Activated CD8-positive, alpha-beta memory T cell treated with anti-CD3 and anti-CD28 coated beads, Interleukin-2, amount 50 U/mL, for 24 hours (primary cell): ENCODE measurements at regions not wholly inside any gene's neighbourhood (a gene's known extent, or its start where the extent isn't known, plus 50 kb on each side); places are given as distances from the start of the nearest gene placed in this dataset.
"Not testable (repeated sequence)": the region's sequence is repeated elsewhere in the genome, so short reads cannot be mapped to it uniquely, and the experiment has no call there.

Experiments used
- DNase-seq: peaks from one replicate; pipeline ENCODE4 v3.0.0-alpha.2; 2020; ENCODE audit errors: extremely low read depth

DNA sequence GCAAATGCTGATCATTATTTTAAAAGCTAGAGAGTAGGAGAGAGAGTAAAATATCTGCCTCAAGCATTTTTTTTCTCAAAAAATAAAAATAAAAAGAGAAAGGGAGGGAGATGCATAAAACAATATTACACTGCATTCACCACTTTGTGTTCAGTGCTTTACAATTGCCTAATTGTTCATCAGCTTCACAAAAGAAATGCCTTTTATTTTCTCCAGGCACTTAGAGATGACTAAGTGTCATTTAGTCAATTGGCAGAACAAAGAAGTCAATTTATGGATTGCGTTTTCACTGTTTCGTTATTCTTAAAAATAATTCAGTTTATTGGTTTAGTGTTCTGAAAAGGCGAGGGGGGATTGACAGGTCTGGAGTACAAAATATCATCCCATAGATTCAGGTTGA lies 232.5 kb upstream of the CCNH start:
- no peak for DNase-seq

DNA sequence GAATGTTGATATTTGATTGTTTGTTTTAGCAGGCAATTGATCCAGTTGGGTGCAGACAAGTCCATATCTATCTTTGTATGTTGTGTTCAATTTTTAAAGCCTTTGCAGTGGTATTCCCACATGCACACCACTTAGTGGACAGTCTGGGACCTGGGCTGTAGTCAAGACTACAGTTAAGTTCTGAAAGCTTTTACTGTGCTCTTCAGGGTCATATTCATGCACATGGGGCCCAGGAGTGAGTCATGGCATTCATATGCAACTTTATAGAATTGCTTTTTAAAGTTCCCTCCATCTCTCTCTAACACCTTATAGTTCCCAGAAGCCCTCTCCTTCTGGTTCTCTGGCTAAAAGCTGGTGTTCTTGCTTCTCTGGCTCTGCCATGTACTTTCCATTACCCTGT lies 228.2 kb upstream of the CCNH start:
- no peak for DNase-seq

DNA sequence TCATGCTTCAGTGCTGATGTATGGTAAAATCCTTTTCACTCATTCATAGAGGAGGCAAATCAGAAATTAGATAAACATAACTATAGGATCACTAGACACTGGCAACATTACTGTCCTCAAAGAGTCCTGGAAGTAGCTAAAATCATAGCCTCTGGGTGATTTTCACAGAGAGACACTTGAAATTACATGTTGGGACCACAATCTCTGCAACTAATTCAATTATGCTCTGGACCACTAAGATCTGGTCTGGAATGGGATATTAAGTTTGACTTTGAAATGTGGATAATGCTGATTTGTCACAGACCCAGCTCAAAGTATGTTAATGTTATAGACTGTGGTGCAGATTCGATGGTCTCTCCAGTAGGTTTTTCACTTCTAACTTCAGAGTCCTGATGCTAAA lies 214.6 kb upstream of the CCNH start:
- DNase-seq: no peak

DNA sequence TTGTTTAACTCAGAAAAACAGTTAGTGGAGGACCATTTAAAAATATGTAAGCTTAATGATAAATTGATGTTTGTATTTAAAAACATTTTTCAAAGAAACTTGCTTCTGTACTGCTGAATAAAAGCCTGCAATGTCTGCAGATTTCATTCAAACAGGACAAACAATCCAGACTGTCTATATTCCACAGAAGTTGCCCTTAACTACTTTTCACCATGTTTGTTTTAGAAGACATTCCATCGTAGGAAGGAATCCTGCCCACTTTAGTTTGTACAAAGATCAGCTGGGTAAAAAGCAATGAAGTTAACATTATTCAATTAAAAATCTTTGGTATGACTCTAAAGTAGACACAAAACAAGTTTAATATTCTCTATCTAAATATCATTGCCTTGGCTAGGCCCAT lies 195.7 kb upstream of the CCNH start:
- DNase-seq: no peak

DNA sequence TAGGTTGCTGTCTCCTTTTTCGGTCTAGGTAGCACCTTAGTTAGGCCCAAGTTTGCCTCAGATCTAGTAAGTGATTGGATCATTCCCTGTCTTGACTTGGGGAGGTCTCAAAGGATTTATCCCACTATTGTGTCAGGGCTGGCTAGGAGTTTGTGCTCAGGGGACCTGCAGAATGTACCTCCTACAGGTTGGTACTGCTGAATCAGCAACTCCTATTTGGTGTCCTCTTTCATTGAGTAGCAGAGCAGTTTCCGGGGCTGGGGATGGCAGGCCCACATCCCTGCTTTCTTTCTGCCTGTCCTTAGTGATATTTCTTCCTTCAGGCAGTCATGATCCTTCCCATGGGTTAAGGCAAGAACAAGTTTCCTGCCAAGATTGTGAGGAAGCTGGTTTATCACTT lies 192.9 kb upstream of the CCNH start:
- DNase-seq: no peak

DNA sequence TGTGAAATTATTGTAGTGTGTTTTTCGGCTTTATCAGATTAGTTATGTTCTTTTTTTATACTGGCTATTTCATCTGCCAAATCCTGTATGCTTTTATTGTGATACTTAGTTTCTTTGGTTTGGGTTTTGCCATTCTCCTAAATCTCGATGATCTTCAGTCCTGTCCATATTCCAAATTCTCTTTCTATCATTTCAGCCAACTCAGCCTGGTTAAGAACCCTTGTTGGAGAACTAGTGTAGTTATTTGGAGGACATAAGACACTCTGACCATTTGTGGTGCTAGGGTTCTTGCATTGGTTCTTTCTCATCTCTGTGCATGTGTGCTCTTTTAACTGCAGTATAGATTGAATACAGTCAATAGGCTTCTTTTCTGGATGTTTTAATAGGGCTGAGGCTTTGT lies 187.0 kb upstream of the CCNH start:
- no peak for DNase-seq

DNA sequence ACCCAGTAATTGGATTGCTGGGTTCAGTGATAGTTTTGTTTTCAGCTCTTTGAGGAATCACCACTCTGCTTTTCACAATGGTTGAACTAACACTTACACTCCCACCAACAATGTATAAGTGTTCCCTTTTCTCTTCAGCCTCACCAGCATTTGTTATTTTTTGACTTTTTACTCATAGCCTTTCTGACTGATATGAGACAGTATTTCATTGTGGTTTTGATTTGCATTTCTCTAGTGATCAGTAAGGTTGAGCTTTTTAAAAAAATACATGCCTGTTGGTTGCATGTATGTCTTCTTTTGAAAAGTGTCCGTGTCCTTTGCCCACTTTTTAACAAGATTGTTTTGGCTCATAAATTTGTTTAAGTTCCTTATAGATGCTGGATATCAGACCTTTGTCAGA lies 185.7 kb upstream of the CCNH start:
- DNase-seq: no peak

DNA sequence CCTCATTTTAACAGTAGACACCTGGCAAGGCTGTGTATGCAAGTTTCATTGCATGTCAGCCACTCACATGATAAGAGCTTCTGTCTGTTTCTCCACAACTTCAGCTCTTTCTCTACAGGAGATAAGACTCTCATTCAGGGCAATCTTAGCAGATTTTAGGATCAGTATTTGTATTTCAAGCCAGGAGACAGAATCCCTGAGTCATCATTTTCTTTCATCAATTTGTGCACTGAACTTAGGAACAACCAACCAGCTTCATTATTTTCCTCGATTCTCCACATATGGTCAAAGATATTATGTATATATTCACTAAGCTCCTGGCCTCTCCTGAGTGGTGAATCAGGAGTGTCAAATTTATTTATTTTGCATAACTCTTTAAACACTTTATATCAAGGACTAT lies 181.8 kb upstream of the CCNH start:
- no peak for DNase-seq

DNA sequence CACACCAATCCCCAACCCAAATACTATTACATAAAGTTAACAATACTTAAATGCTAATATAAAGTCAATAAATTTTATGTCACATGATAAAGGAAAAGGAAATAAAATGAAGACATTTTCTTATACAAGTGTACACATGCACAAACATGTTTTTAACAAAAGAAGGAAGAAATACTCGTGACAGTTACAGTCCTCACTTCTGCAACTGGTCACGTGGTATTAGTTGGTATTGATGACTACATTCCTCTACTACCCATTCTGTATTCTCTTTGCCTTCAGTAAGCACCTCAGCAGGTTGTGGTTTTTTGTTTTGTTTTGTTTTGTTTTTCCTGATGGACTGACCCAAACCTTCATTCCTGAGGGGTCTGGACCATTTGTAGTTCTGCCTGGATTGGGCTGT lies 176.9 kb upstream of the CCNH start:
- DNase-seq: no peak

DNA sequence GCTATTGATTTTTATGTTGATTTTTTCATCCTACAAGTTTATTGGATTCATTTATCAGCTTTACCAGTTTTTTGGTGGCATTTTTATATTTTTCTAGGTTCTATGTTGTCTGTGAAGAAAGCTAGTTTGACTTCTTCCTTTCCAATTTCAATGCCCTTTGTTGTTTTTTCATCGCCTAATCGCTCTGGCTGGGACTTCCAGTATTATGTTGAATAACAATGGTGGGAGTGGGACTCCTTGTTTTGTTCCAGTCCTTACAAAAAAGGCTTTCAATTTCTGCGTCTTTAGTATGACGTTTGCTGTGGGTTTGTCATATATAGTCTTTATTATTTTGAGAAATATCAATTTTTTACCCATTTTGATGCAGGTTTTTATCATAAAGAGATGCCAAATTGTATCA lies 175.6 kb upstream of the CCNH start:
- no peak for DNase-seq

DNA sequence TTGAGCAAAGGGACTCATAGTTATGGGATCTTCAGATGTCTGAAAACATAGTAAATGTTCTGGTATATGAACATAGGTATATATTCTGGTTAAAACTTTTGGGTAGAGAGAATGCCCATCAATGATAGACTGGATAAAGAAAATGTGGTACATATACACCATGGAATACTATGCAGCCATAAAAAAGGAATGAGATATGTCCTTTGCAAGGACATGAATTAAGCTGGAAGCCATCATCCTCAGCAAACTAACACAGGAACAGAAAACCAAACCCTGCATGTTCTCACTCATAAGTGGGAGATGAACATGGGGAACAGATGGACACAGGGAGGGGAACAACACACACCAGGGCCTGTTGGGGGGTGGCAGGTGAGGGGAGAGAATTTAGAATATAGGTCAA lies 171.0 kb upstream of the CCNH start:
- not testable (repeated sequence) for DNase-seq

DNA sequence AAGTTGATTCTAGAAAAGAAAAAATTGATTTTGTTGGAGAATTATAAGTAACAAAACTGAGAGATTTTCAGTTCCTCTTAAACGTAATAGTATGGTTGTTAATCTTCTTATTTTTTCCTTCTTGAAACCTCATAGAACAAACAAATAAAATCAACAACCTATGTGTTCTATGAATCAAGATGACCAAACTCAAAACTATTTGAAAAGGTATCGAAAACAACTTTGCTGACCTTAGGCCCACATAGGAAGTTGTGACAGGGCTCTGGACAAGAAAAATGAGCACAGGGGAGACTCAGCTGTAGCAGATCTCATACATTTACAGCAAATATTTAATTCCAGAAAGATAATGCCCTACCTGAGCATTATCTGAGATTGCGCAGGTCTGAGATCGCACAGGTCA lies 169.4 kb upstream of the CCNH start:
- DNase-seq: no peak

DNA sequence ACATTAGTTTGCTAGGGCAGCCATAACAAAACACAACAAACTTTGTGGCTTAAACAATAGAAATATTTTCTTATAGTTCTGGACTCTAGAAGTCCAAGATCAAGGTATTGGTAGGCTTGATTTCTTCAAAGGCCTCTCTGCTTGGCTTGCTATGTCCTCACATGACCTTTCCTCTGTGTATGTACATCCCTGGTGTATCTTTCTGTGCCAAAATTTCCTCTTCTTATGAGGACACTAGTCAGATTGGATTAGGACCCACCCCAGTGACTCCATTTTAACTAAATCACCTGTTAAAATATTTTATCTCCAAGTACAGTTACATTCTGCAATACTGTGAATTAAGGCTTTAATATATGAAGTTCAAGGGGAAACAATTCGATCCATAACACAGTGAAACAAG lies 168.9 kb upstream of the CCNH start:
- DNase-seq: no peak

DNA sequence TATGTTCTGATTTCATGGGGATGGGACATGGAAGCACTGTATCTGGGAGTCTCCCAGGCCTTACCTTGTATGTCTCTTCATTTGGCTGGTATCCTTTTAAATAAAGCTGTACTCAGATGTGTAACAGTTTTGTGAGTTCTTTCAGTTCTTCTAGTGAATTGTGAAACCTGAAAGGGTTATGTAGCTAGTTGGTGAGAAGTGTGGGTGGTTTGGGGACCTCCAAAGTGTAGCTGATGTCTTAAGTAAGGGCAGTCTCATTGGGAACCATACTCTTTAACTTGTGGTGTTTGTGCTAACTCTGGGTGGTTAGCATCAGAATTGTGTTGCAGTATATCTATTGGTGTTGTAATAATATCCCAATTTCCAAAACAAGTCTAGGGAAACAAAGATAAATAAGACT lies 166.9 kb upstream of the CCNH start:
- no peak for DNase-seq

DNA sequence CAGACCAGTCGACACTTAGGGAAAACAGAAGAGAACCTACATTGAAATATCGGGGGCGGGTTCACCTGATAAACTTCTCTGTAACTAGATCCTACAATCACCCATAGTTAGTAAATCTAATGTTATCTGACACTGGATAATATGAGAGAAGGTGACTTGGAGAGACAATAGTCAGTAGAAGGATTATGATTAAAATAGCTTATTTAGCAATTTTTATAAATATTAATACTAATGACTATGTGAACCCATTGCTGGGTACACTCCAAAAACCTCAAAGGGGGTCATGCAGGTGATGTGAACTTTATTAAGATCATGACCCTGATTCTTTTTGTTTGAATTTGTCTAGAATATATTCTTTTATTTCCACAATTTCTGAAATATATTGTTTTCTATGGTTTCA lies 164.1 kb upstream of the CCNH start:
- no peak for DNase-seq

DNA sequence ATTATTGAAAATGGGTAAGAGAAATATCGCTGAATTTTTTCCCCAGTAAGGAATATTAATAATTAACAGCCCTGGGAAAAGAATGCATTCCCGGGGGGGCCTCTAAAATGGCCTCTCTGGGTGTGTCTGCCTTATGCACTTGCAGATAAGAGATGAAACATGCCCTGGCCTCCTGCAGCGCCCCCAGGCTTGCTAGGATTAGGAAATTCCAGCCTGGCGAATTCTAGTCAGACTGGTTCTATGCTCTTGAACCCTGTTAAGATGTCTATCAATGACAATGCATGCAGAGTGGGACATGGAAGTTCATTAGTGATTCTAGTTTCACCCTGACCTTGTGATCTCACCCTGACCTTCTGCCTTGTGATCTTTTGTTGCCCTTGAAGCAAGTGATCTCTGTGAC lies 163.6 kb upstream of the CCNH start:
- DNase-seq: not testable (repeated sequence)

DNA sequence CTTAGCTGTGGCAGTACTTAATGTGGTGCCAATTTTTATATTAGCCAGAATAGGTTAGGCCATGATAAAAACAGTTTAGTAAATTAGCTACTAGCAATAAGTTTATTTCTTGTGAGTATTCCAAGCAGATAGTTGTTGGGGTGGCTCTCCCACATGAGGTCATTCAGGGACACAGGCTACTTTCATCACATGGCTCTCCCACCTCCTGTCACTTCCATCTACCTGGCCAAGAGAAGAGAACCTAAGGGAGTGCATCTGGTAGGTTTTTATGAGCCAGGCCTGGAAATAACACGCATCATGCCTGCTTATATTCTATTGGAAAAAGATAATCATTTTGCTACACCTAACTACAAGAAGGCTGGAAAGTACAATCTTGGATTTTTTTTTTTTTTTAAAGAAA lies 161.4 kb upstream of the CCNH start:
- DNase-seq: no peak

DNA sequence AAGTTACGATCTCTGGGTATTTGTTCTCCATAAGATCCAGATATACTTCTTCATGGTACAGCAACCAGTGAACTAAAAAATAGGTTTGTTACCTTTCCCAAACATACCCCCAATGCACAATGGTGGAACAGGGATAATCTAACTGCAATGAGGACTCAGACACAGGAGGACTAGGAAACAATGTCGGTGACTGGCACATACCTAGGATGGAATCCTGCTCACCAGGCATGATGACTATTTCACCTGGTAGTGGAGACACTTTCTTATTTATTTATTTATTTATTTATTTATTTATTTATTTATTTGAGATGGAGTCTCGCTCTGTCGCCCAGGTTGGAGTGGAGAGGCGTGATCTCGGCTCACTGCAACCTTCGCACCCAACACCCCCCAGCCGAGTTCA lies 159.9 kb upstream of the CCNH start:
- no peak for DNase-seq

DNA sequence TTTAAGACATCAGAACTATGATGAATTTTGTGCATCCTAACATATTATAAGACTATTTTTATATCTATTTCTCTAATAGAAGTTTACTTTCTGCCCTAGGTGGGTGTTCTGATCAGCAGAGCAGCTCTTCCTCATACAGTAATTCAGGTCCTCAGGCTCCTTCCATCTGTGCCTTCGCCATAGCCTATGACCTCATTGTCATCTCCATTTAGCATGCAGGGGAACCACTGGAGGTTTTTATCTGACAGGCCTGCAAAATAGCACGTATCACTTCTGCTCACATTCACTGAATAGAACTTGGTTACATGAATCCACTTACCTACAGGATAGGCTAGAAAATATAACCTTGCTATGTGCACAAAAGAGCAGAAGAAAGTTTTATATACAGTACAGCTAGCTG lies 159.4 kb upstream of the CCNH start:
- no peak for DNase-seq

DNA sequence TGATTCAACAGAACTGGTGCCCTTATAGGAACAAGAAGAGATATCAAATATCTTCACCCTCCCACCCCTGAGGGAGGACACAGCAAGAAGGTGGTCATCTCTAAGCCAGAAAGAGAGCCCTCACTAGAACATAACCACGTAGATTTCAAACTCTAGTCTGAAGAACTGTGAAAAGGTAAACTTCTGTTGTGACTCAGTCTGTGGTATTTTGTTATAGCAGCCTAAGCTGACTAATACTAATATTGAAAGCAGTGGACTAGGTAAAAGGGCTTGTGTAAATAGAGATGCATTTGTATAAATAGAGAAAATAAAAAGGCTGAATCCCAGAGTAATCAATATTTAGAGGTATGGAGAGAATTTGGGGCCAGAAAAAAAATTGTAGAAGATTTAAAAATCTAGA lies 157.6 kb upstream of the CCNH start:
- DNase-seq: no peak

DNA sequence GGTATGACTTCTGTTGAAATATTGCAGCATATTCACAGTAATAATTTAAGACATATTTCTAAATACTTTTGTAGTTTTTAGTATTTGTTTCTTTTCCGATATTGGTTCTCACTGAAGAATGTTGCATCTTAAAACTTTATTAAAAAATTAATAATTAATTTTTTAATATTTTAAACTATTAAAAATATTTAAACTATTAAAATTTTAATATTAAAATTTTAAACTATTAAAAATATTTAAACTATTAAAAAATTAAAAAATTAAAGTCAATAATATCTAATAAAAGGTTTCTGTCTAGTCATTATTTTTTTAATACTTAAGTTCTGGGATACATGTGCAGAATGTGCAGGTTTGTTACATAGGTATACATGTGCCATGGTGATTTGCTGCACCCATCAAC lies 149.3 kb upstream of the CCNH start:
- no peak for DNase-seq

DNA sequence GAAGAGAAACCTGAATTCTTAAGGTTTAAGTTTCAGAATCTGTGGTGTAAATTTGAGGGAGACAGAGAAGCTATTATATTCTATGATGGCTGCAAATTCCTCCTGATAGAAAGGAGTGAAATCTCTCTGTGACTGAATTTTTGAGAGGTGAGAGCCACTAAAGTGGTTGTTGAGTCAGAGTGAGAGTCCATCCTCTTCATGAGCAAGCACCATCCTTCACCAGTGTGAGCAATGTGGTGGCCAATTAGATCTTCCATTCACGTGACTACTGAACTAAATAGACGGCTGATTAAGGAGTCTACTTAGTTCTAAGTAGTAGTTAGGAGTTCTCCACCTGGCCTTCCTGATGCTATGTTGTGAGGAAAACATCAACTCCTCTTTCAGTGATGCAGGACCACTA lies 147.8 kb upstream of the CCNH start:
- no peak for DNase-seq

DNA sequence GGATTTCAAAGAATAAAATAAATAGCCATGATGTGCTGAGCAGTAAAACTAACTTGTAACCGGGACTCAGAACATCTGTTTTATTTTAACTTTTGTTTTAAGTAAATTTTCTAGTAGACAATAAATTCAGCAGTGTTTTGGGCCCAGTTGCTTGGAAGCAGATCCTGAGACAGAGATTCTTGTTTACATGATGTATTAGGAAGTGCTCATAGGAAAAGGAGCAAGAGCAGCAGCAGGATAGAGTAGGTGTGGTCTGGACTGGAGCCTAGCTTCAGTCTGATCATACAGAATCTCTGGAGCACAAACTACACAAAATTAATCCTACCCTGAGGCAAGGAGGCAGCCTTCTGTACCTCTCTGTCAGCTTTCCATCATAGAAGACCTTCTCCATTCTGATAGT lies 139.2 kb upstream of the CCNH start:
- DNase-seq: no peak

DNA sequence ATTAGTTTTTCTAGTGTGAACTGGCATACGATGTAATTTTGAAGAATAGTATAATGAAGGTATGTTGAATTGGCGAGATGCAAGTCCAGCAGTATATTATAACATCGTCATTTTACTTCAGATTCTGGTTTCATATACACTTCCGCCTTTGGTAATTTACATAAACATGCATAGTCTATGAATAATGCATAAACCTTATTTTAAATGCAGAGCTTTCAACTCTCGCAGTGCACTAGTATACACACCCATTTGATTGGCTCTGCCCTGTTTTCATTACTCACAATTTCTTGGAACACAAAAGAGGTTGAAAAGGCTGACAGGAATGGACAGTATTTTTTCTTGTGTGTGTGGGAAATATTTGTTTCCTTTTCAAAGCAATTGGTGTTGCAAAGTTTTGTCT lies 128.9 kb upstream of the CCNH start:
- no peak for DNase-seq

DNA sequence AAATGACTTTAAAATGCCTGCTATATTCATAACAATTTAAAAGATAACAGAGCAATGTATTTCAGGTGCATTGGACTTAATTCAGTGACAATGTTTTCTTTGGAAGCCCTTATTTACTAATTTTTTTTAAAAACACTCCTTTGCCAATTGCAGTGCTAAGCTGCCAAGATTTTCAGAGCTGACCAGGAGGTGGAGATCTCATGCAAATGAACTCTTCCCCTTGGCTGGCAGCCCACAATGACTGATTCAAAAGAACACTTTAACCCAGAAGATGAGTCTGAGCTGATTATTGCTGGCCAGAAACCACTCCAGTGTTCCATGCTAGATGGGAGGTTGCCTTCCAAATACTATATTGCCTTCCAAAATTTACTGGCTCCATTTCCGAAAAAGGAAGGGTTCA lies 128.3 kb upstream of the CCNH start:
- no peak for DNase-seq
